Suprapubic skin (tissue), 4 donors: ENCODE measurements at regions not wholly inside any gene's neighbourhood (a gene's known extent, or its start where the extent isn't known, plus 50 kb on each side); places are given as distances from the start of the nearest gene placed in this dataset.
"Not testable (repeated sequence)": the region's sequence is repeated elsewhere in the genome, so short reads cannot be mapped to it uniquely, and the experiment has no call there.

Experiments
- DNase-seq, 2 donors: peaks; one replicate each; pipeline ENCODE4 v3.0.0-alpha.2; 2019; ENCODE audit warnings: low spot score in 2 of 2
- H3K27ac ChIP-seq: fragments of 200-600 bp; sonication (generic); one replicate; pipeline ENCODE4 v1.5.1; 2019
- H3K27me3 ChIP-seq: fragments of 200-600 bp; sonication (generic); one replicate; pipeline ENCODE4 v1.5.1; 2019
- H3K36me3 ChIP-seq: fragments of 200-600 bp; sonication (generic); one replicate; pipeline ENCODE4 v1.5.1; 2019
- H3K4me1 ChIP-seq: fragments of 200-600 bp; sonication (generic); one replicate; pipeline ENCODE4 v1.5.1; 2019
- H3K4me3 ChIP-seq: fragments of 200-600 bp; sonication (generic); one replicate; pipeline ENCODE4 v1.5.1; 2019; ENCODE audit warnings: mild to moderate bottlenecking
- H3K9me3 ChIP-seq: fragments of 200-600 bp; sonication (generic); one replicate; pipeline ENCODE4 v1.5.1; 2019
- EP300 ChIP-seq: sonication (generic); formaldehyde crosslinking; IDR thresholded peaks from one replicate; pipeline ENCODE4 v1.6.1; 2017; ENCODE audit warnings: antibody characterized with exemption
- POLR2A ChIP-seq, 2 donors: fragments of 450-650 bp; IDR thresholded peaks; one replicate each; pipeline ENCODE4 v1.6.1; 2017; ENCODE audit warnings: antibody characterized with exemption in 2 of 2, mild to moderate bottlenecking in 2 of 2, moderate library complexity in 2 of 2
- POLR2AphosphoS5 ChIP-seq, 3 donors: sonication (generic); formaldehyde crosslinking; IDR thresholded peaks; one replicate each; pipeline ENCODE4 v1.6.1; 2017; ENCODE audit warnings: antibody characterized with exemption in 3 of 3
- WGBS: methylation state at CpG from one replicate; pipeline ENCODE4 v1.1.5; 2018; 5-methylcytosine and 5-hydroxymethylcytosine counted together
- TF ChIP-seq, protein P1 (sequence below), 2 donors: fragments of 200-600 bp in 1 of 2; fragments of 450-650 bp in 1 of 2; sonication (generic) in 1 of 2; IDR thresholded peaks; one replicate each; pipeline ENCODE4 v1.5.1; 2016 to 2019; ENCODE audit warnings: antibody characterized with exemption in 2 of 2, mild to moderate bottlenecking in 1 of 2, moderate library complexity in 1 of 2

DNA sequence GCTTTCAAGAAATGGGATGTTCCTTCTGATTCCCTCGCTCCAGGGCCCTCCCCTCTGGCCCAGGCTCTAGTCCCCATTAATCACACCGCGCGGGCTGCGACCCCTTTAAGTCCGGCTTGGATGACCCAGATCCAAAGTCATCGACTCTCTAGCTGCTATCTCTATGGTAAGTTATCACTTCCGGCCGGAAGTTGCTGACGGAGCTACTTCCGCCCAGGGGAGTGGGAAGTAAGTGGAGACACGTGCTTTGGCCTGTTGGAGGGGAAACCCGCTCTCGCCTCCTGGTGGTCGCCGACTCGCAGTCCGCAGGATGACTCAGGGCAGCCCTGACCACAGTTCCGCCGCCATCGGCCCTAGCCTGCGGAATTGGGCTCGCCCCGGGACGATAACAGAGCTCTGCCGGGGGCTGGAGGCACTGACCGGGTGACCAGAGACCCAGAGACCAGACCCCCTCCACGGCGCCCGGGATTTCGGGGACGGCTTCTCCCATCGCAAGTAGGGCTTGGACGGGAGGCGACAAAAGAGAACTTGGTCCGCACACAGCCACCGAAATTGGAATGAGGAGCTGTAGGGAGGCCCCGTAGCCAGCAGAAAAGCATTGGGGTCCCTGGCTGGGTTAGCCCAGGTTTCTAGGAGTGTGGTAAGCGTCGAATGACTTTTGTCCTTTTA, 52.2 kb upstream of the SEC14L1 start:
- Histone ChIP-seq H3K27me3 (peaks cover 2% of the 10 kb centered on the region), H3K9me3 (no peaks in the 10 kb centered on the region), H3K36me3 (peaks cover 25% of the 10 kb centered on the region), H3K4me1 (peaks cover 45% of the 10 kb centered on the region), H3K27ac (peak overlapping the region; percentile 91), H3K4me3 (peak overlapping the region; percentile 88)
- TF ChIP-seq, protein P1, sequence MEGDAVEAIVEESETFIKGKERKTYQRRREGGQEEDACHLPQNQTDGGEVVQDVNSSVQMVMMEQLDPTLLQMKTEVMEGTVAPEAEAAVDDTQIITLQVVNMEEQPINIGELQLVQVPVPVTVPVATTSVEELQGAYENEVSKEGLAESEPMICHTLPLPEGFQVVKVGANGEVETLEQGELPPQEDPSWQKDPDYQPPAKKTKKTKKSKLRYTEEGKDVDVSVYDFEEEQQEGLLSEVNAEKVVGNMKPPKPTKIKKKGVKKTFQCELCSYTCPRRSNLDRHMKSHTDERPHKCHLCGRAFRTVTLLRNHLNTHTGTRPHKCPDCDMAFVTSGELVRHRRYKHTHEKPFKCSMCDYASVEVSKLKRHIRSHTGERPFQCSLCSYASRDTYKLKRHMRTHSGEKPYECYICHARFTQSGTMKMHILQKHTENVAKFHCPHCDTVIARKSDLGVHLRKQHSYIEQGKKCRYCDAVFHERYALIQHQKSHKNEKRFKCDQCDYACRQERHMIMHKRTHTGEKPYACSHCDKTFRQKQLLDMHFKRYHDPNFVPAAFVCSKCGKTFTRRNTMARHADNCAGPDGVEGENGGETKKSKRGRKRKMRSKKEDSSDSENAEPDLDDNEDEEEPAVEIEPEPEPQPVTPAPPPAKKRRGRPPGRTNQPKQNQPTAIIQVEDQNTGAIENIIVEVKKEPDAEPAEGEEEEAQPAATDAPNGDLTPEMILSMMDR (IDR thresholded peaks at IDR 0.05) = peak; percentile 52 to 79
- TF ChIP-seq POLR2A (IDR thresholded peaks at IDR 0.05) (peak in 1 of 2 donors; percentile 49), EP300 (no peak), POLR2AphosphoS5 (IDR thresholded peaks at IDR 0.05) (peak; percentile 34 to 95 (median 93))
- DNase-seq = peak; percentile 96 to 97
- under 1% methylated on average over 17 of the region's 40 CpGs for WGBS

GRCh38 chr17:77089124-77089490, 51.7 kb upstream of the SEC14L1 start:
- Histone ChIP-seq H3K27me3 (no peaks in the 10 kb centered on the region), H3K4me1 (peaks cover 45% of the 10 kb centered on the region), H3K4me3 (peak overlapping the region; percentile 88), H3K27ac (peak overlapping the region; percentile 91), H3K9me3 (no peaks in the 10 kb centered on the region), H3K36me3 (peaks cover 30% of the 10 kb centered on the region)
- no peak for DNase-seq
- TF ChIP-seq POLR2AphosphoS5 (IDR thresholded peaks at IDR 0.05) (no peak), POLR2A (IDR thresholded peaks at IDR 0.05) (no peak), EP300 (no peak)
- TF ChIP-seq, protein P1 (IDR thresholded peaks at IDR 0.05) = no peak
- 2% methylated on average over 6 of the region's 6 CpGs for WGBS

DNA sequence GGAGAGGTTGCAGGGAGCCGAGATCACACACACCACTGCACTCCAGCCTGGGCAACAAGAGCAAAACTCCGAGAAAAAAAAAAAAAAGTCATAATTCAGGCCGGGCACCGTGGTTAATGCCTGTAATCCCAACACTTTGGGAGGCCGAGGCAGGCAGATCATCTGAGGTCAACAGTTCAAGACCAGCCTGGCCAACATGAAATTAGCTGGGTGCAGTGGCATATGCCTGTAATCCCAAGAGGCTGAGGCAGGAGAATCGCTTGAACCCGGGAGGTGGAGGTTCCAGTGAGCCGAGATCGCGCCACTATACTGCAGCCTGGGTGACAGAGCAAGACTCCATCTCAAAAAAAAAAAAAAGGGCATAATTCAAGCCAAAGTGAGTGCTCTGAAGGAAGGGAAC, 50.8 kb upstream of the SEC14L1 start:
- DNase-seq, H3K27me3 ChIP-seq, H3K27ac ChIP-seq, H3K9me3 ChIP-seq: not testable (repeated sequence)
- H3K36me3 ChIP-seq = peaks cover 39% of the 10 kb centered on the region
- peak overlapping the region; percentile 88 for H3K4me3 ChIP-seq
- 88% methylated on average over 10 of the region's 10 CpGs for WGBS
- peaks cover 45% of the 10 kb centered on the region for H3K4me1 ChIP-seq

DNA sequence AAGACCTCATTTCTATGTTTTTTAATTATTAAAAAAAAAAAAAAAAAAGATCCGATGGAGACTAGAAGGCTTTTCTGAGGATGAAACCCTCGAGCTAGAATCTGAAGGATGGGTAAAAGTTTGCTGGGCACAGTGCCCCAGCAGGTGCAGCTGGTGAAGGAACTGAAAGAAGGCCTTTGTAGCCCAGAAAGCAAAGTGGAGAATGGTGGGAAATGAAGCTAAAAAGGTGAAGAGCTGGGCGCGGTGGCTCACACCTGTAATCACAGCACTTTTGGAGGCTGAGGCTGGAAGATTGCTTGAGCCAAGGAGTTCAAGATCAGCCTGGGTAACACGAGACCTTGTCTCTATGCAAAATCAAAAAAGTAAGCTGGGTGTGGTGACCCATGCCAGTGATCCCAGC, 50.3 kb upstream of the SEC14L1 start:
- no peak overlapping the region for H3K27ac ChIP-seq
- H3K9me3 ChIP-seq = no peaks in the 10 kb centered on the region
- 81% methylated on average over 5 of the region's 5 CpGs for WGBS
- peaks cover 44% of the 10 kb centered on the region for H3K36me3 ChIP-seq
- no peaks in the 10 kb centered on the region for H3K27me3 ChIP-seq
- no peak overlapping the region for H3K4me3 ChIP-seq
- no peak for TF ChIP-seq POLR2A (IDR thresholded peaks at IDR 0.05)
- TF ChIP-seq, protein P1 (IDR thresholded peaks at IDR 0.05) = no peak
- no peak for TF ChIP-seq EP300
- no peak for TF ChIP-seq POLR2AphosphoS5 (IDR thresholded peaks at IDR 0.05)
- DNase-seq = no peak
- H3K4me1 ChIP-seq = peaks cover 48% of the 10 kb centered on the region
